Smooth muscle cell (in vitro differentiated cells): ENCODE measurements at regions not wholly inside any gene's neighbourhood (a gene's known extent, or its start where the extent isn't known, plus 50 kb on each side); places are given as distances from the start of the nearest gene placed in this dataset.

Experiments
- DNase-seq: peaks from one replicate; lab custom pipeline; 2025; ENCODE audit not compliant: unreplicated experiment; lab: John Stamatoyannopoulos, UW
- H2AFZ ChIP-seq: fragments of 200-600 bp; sonication (generic); 2 replicates; pipeline ENCODE4 v1.6.0; 2016; ENCODE audit warnings: antibody characterized with exemption, low read depth, mild to moderate bottlenecking
- H3F3A ChIP-seq: fragments of 200-600 bp; sonication (generic); 2 replicates; pipeline ENCODE4 v1.6.0; 2017; ENCODE audit warnings: antibody characterized with exemption, low read depth
- H3K27ac ChIP-seq: fragments of 200-600 bp; sonication (generic); 2 replicates; pipeline ENCODE4 v1.5.1; 2016; ENCODE audit warnings: low read depth, mild to moderate bottlenecking
- H3K27me3 ChIP-seq: fragments of 200-600 bp; sonication (generic); 2 replicates; pipeline ENCODE4 v1.6.1; 2016; ENCODE audit warnings: low read depth, mild to moderate bottlenecking
- H3K36me3 ChIP-seq: fragments of 200-600 bp; sonication (generic); 2 replicates; pipeline ENCODE4 v1.5.1; 2016; ENCODE audit warnings: low read depth
- H3K4me1 ChIP-seq: fragments of 200-600 bp; sonication (generic); 2 replicates; pipeline ENCODE4 v1.5.1; 2016; ENCODE audit warnings: low read depth
- H3K4me2 ChIP-seq: fragments of 200-600 bp; sonication (generic); 2 replicates; pipeline ENCODE4 v1.6.0; 2016; ENCODE audit warnings: mild to moderate bottlenecking
- H3K4me3 ChIP-seq: fragments of 200-600 bp; sonication (generic); 2 replicates; pipeline ENCODE4 v1.5.1; 2016; ENCODE audit warnings: mild to moderate bottlenecking
- H3K79me2 ChIP-seq: fragments of 200-600 bp; sonication (generic); 2 replicates; pipeline ENCODE4 v1.6.0; 2016; ENCODE audit warnings: low read depth, mild to moderate bottlenecking
- H3K9ac ChIP-seq: fragments of 200-600 bp; sonication (generic); 2 replicates; pipeline ENCODE4 v1.6.0; 2016; ENCODE audit warnings: low read depth
- H3K9me3 ChIP-seq: fragments of 200-600 bp; sonication (generic); replicated peaks from 2 replicates; pipeline ENCODE4 v1.5.1; 2016; ENCODE audit warnings: low read depth
- H4K20me1 ChIP-seq: fragments of 200-600 bp; sonication (generic); 2 replicates; pipeline ENCODE4 v1.6.0; 2016; ENCODE audit warnings: low read depth
- WGBS: methylation state at CpG from one replicate; pipeline ENCODE4 v1.1.7; 2016; ENCODE audit warnings: low lambda C conversion rate; 5-methylcytosine and 5-hydroxymethylcytosine counted together
- TF ChIP-seq, protein P1 (sequence below): fragments of 200-600 bp; sonication (generic); IDR thresholded peaks from 2 replicates; pipeline ENCODE4 v1.5.1; 2017; ENCODE audit warnings: borderline replicate concordance, mild to moderate bottlenecking, antibody characterized with exemption; ENCODE audit not compliant: insufficient read depth, poor library complexity, severe bottlenecking

DNA sequence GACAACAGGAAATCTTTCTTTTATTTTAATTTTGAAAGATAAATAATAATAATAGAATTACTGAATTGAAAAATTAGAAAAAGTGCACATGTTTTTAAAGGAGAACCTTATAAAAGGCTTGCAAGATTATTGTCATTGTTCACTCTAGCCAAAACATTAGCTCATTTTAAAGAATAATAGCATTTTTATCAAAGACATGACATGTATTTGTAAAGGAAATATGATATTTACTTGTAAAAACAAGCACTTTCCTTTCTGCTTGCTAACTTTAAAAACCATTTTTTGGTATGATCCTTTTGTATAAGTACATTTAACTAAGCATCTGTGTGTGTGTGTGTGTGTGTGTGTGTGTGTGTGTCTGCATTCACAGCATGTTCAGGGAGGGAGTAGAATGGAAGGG lies 156.3 kb upstream of the C1orf87 start:
- Histone ChIP-seq H3K27me3 (no peaks in the 10 kb centered on the region), H3K4me2 (no peak overlapping the region), H2AFZ (no peak overlapping the region), H3K27ac (no peak overlapping the region), H3K79me2 (no peaks in the 10 kb centered on the region), H3K4me3 (no peak overlapping the region), H3F3A (no peaks in the 10 kb centered on the region), H3K9ac (no peak overlapping the region), H3K4me1 (no peaks in the 10 kb centered on the region), H4K20me1 (no peaks in the 10 kb centered on the region), H3K9me3 (no peaks in the 10 kb centered on the region), H3K36me3 (no peaks in the 10 kb centered on the region)
- TF ChIP-seq, protein P1, sequence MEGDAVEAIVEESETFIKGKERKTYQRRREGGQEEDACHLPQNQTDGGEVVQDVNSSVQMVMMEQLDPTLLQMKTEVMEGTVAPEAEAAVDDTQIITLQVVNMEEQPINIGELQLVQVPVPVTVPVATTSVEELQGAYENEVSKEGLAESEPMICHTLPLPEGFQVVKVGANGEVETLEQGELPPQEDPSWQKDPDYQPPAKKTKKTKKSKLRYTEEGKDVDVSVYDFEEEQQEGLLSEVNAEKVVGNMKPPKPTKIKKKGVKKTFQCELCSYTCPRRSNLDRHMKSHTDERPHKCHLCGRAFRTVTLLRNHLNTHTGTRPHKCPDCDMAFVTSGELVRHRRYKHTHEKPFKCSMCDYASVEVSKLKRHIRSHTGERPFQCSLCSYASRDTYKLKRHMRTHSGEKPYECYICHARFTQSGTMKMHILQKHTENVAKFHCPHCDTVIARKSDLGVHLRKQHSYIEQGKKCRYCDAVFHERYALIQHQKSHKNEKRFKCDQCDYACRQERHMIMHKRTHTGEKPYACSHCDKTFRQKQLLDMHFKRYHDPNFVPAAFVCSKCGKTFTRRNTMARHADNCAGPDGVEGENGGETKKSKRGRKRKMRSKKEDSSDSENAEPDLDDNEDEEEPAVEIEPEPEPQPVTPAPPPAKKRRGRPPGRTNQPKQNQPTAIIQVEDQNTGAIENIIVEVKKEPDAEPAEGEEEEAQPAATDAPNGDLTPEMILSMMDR, result no peak
- DNase-seq, result no peak

DNA sequence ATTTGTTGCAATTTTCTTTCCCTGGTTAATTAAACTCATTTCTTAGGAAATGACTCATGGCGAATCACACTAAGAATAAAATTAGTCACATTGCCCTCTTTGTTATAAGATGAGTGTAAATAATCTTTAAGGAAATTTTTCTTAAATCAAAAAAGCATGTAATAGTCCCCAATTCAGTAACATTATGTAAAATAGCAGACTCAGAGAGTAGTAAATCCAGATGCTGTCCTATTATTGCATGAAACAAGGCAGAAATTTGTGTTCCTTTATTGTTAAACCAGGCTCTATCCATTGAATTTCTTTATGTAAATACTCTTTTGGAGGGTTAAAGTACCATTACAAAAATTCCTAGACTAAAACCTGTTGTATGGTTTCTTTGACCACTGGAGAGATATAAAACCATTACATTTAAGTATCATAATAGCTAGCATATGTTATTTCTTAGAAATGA lies 154.5 kb upstream of the C1orf87 start:
- Histone ChIP-seq H3K9ac (no peak overlapping the region), H4K20me1 (no peaks in the 10 kb centered on the region), H3K27me3 (no peaks in the 10 kb centered on the region), H3K79me2 (no peaks in the 10 kb centered on the region), H3K4me1 (no peaks in the 10 kb centered on the region), H3K4me2 (no peak overlapping the region), H2AFZ (peak overlapping the region; percentile 21), H3K9me3 (no peaks in the 10 kb centered on the region), H3F3A (no peaks in the 10 kb centered on the region), H3K4me3 (no peak overlapping the region), H3K36me3 (no peaks in the 10 kb centered on the region), H3K27ac (peak overlapping the region; percentile 73)
- DNase-seq, result no peak
- TF ChIP-seq, protein P1, result no peak
- 96% methylated on average over 1 of the region's 1 CpG for WGBS

DNA sequence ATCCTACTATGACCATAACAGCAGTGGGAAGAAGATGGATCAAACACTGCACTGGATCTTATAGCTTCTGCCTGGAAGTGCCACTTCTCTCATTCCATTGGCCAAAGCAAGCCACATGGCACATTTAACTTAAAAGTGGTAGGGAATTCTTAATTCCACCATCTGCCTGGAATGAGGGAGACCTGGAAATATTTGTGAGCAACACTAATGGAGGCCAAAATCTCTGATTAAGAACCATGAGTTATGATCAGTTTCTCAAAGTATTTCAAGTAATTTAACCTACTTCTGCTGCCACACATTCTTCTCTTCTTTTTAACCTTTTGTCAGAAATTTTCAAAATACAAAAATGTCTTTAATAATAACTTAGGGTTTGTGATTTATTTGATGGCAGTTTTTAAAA lies 154.0 kb upstream of the C1orf87 start:
- H3K27ac ChIP-seq, result peak overlapping the region; percentile 73
- DNase-seq, result no peak
- H2AFZ ChIP-seq, result no peak overlapping the region
- TF ChIP-seq, protein P1, result no peak
- H3K4me3 ChIP-seq, result no peak overlapping the region
- H3K36me3 ChIP-seq, result no peaks in the 10 kb centered on the region
- no peak overlapping the region for H3K9ac ChIP-seq
- H3K27me3 ChIP-seq, result no peaks in the 10 kb centered on the region
- H3F3A ChIP-seq, result no peaks in the 10 kb centered on the region
- no peaks in the 10 kb centered on the region for H4K20me1 ChIP-seq
- H3K4me1 ChIP-seq, result no peaks in the 10 kb centered on the region
- no peaks in the 10 kb centered on the region for H3K9me3 ChIP-seq
- no peaks in the 10 kb centered on the region for H3K79me2 ChIP-seq
- no peak overlapping the region for H3K4me2 ChIP-seq

DNA sequence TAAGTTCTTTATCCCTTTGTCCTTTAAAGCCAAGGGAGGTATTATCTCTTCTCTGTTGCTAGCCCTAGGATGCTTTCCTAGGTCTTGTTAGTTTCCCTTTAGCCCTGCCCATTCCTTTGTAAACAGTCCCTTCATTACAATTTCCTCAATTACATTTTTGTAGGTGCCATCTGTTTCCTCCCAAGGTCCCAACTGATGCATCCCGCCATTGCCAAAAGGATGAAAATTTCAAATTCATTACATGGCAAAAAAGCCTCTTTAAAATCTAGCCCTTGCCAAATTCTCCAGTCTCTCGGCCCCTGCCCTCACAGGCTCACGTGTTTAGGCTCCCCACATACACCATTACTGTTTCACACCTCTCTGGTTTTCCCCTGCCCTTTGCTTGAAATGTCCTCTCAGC lies 151.9 kb upstream of the C1orf87 start:
- Histone ChIP-seq H3K27ac (no peak overlapping the region), H3K36me3 (no peaks in the 10 kb centered on the region), H3K9me3 (no peaks in the 10 kb centered on the region), H3K79me2 (no peaks in the 10 kb centered on the region), H4K20me1 (no peaks in the 10 kb centered on the region), H3K4me2 (no peak overlapping the region), H3K9ac (no peak overlapping the region), H3F3A (no peaks in the 10 kb centered on the region), H3K27me3 (no peaks in the 10 kb centered on the region), H3K4me1 (no peaks in the 10 kb centered on the region), H3K4me3 (no peak overlapping the region), H2AFZ (no peak overlapping the region)
- no peak for DNase-seq
- TF ChIP-seq, protein P1, result no peak
- WGBS, result 80% methylated on average over 3 of the region's 3 CpGs
